ENCODE measurements at regions not wholly inside any gene's neighbourhood (a gene's known extent, or its start where the extent isn't known, plus 50 kb on each side); places are given as distances from the start of the nearest gene placed in this dataset.

- TF ChIP-seq CTCF (IDR thresholded peaks at IDR 0.05; ENCODE audit: low read depth, low read length, poor library complexity, severe bottlenecking) (no peak), EZH2phosphoT487 (IDR thresholded peaks at IDR 0.05; ENCODE audit: borderline replicate concordance, low read length) (no peak)
Measured at GRCh38 chrX:94901849-94902248, 1227.8 kb downstream of the FAM133A start.

All from DOHH2 (cell line).